GM19099 (cell line): ENCODE measurements at regions not wholly inside any gene's neighbourhood (a gene's known extent, or its start where the extent isn't known, plus 50 kb on each side); places are given as distances from the start of the nearest gene placed in this dataset.

ENCODE experiments used
- POLR2A ChIP-seq: IDR thresholded peaks from 3 replicates; pipeline ENCODE4 v1.6.1; 2011; ENCODE audit warnings: low read depth; ENCODE audit not compliant: insufficient read length; ENCODE audit errors: extremely low read depth

DNA sequence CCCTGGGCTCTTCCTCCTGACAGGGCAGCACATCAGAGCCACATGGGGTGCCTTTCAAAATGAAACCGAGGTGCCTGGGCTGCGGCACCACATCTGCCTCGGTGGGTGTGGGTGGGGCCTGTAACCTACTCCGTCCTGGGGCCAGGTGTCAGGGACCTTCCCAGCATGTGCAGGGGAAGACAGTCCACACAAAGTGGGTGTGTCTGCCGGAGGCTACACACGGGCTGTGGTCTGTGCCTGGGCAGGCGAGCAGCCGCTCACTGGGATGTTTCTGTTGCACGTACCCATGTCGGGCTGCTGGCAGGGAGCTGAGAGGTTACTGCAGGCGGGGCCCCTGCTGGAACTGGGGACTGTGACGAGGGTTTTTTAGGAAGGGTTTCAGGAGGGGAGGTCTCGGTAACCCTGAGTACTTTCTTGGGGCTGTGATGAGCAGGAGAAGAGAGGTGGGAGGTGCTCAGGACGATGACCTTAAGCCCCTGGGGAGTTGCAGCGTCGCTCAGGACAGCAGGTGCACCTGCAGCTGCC lies 351.2 kb downstream of the SEC14L1 start:
- TF ChIP-seq POLR2A: no peak

DNA sequence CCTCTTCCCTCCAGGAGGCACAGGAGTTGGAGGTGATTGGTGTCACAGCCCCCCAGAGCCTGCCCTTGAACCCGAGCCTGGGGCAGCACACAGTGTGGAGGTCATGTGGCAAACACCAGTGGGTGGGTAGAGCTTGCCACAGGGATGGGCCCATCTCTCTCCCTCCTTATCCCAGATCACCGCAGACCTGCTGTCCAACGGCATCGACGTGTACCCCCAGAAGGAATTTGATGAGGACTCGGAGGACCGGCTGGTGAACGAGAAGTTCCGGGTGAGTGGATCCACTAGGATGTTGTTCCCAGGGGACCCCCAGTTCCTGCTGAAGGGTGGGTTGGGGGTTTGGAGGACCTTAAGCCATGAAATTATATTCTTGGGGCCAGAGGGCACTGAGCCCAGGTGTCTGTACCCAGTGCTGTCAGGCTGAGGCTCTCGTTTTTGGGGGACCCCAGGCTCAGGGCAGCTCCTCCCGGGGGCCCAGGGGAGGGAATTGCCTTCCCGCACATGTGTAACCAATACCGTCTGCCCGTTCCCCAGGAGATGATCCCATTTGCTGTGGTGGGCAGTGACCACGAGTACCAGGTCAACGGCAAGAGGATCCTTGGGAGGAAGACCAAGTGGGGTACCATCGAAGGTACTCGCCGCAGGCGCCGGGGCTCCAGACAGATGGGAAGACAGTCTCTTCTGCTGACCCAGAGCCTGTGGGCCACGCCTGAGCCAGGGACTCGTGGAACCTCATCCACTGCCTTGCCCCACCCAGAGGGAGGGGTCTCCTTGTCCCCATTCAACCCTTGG lies 351.9 kb downstream of the SEC14L1 start:
- TF ChIP-seq POLR2A: no peak

- TF ChIP-seq POLR2A: no peak
Observed at GRCh38 chr17:77493238-77493820, 352.6 kb downstream of the SEC14L1 start.

- no peak for TF ChIP-seq POLR2A
Observed at GRCh38 chr17:77493901-77494663, 353.3 kb downstream of the SEC14L1 start.

- no peak for TF ChIP-seq POLR2A
Observed at GRCh38 chr17:77494664-77495435, 354.1 kb downstream of the SEC14L1 start.

DNA sequence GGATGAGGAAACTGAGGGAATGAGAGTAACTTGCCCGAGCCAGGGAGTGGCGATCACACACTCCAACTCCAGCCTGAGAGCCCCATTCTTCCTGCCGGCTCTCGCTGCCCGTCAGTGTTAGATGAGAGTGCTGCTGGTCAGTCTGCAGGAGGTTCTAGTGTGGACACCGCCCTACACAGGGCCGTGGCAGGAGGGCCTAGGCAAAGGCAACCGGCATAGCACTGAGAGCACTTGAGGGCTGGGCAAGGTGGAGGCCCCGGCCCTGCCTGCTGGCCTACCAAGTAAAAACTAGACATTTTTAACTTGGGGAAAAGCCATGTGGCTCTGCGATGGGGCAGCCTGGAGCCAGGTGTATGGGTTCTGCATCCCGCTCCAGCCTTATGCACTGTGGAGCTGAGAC lies 354.8 kb downstream of the SEC14L1 start:
- TF ChIP-seq POLR2A: no peak

DNA sequence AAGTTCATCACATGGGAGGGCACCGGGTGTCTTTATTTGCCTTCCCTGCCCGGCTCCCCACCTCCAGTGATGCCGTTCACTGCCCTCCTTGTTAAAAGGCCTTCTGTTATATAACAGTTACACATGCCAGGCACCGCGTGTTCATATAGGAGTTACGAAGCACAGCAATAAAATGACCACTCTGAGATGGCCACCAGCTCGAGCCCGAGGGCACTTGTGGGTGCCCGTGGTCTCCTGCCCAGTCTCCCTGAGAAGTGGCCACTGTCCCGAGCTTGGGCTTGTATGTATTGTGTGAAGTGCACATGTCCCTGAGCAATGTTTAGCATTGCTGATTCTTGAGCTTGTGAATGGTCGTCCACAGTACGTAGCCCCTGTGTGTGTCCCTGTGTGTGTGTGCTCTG lies 355.6 kb downstream of the SEC14L1 start:
- TF ChIP-seq POLR2A: no peak

DNA sequence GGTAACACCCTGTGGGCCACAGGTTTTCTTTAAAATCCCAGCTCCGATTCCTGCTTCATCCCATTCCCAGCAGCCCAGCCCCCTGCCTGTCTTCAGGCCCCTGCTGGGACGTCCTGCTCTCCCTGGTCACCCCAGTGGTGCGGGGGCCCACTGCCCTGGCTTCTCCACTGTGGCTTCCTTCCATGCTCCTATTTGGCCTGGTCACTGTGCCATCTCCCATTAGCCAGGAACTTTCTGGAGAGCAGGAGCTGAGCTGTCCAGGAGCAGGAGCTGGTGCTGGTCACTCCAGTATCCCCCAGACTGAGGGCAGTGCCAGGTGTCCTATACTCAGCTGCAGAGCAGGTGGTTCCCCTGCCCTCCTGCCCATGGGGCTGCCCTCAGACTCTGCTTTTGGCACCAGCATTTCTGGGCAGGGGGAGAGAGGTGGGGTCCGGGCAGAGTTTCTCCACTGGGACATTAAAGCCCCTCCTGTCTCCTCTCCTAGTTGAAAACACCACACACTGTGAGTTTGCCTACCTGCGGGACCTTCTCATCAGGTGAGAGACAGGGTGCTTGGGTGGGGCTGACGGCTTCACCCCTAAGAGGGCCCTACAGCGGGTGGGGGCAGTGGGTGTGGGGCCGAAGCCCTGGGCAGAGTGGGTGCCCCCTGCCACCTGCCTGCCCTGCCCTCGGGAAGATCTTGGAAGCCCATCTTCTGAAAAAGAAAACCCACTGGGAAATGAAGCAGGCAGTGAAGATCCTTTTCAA lies 356.2 kb downstream of the SEC14L1 start:
- no peak for TF ChIP-seq POLR2A

- TF ChIP-seq POLR2A: no peak
Observed at GRCh38 chr17:77497578-77497934, 356.8 kb downstream of the SEC14L1 start.

DNA sequence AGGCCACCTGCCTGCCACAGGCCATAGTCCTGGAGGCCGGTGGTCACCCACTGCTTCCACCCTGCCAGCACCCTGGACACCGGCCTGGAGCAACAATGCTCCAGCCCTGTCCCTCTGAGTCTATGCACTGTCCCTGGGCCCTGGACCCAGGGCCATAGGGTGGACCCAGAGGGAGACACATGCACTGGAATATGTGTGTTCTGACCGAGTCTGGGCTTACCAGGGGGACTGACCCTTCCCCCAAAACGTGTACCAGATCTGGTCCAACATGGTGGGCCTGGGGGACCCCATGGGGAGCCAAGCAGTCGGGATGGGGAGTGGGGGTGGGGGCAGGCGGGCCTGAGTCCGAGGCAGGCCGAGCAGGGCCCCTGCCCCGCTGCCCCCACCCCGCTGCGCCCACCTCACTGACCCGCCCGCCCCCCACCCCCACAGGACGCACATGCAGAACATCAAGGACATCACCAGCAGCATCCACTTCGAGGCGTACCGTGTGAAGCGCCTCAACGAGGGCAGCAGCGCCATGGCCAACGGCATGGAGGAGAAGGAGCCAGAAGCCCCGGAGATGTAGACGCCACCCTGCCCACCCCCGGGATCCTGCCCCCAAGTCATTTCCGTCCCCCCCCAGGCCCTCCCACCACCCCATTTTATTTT lies 357.4 kb downstream of the SEC14L1 start:
- no peak for TF ChIP-seq POLR2A

- TF ChIP-seq POLR2A: no peak
Observed at GRCh38 chr17:77498791-77499698, 358.3 kb downstream of the SEC14L1 start.

- no peak for TF ChIP-seq POLR2A
Observed at GRCh38 chr17:77499699-77500435, 359.1 kb downstream of the SEC14L1 start.
